B cell (primary cell): ENCODE measurements at regions not wholly inside any gene's neighbourhood (a gene's known extent, or its start where the extent isn't known, plus 50 kb on each side); places are given as distances from the start of the nearest gene placed in this dataset.

Experiments
- ATAC-seq: fragments of 200-7000 bp; cut with Tn5 transposase; one replicate; pipeline ENCODE4 v1.10.0; 2021; ENCODE audit warnings: low read depth, mild to moderate bottlenecking, moderate number of reproducible peaks, moderate library complexity
- CTCF ChIA-PET: fragments of 350-600 bp; sonication (Branson Sonifier 250); formaldehyde crosslinking; loops from one replicate; lab custom pipeline; 2021; ENCODE audit warnings: antibody characterized with exemption, inconsistent platforms; lab: Charles Lee
- POLR2A ChIA-PET: fragments of 350-600 bp; sonication (Branson Sonifier 250); formaldehyde crosslinking; loops from one replicate; lab custom pipeline; 2021; ENCODE audit warnings: antibody characterized with exemption; lab: Charles Lee
- DNase-seq: peaks from one replicate; pipeline ENCODE4 v3.0.0; 2013
- H2AFZ ChIP-seq: 2 replicates; pipeline ENCODE4 v1.6.1; 2012; ENCODE audit warnings: mild to moderate bottlenecking, low read depth, low read length; ENCODE audit not compliant: insufficient read depth, poor library complexity, severe bottlenecking
- H3K27ac ChIP-seq, 2 donors: 1 replicate in 1 of 2; 2 replicates in 1 of 2; pipeline ENCODE4 v1.5.1; 2012 to 2013; ENCODE audit warnings: low read length in 2 of 2, mild to moderate bottlenecking in 2 of 2, moderate library complexity in 1 of 2
- H3K27me3 ChIP-seq, 4 experiments: fragments of 200-600 bp in 1 of 4; sonication (generic) in 1 of 4; replicated peaks in 1 of 4; 1 replicate in 2 of 4; 2 replicates in 2 of 4; pipeline versions ENCODE4 v1.6.1 to v1.7.0; 2013 to 2016; ENCODE audit warnings: low read length in 3 of 4, mild to moderate bottlenecking in 2 of 4, mixed read lengths in 1 of 4, moderate library complexity in 1 of 4; ENCODE audit not compliant: insufficient read depth in 4 of 4, control insufficient read depth in 3 of 4; ENCODE audit errors: control extremely low read depth in 1 of 4
- H3K36me3 ChIP-seq, 2 experiments: replicated peaks in 1 of 2; 1 replicate in 1 of 2; 2 replicates in 1 of 2; pipeline versions ENCODE4 v1.6.1 to v1.7.1; 2013; ENCODE audit warnings: low read length in 1 of 2; ENCODE audit not compliant: insufficient read depth in 2 of 2, control insufficient read depth in 1 of 2; ENCODE audit errors: control extremely low read depth in 1 of 2, extremely low read depth in 1 of 2
- H3K4me1 ChIP-seq, 2 donors: fragments of 200-600 bp in 1 of 2; sonication (generic) in 1 of 2; 1 replicate in 1 of 2; 2 replicates in 1 of 2; pipeline versions ENCODE4 v1.5.1 to v1.6.1; 2013 to 2017; ENCODE audit warnings: low read length in 2 of 2; ENCODE audit not compliant: control insufficient read depth in 2 of 2, insufficient read depth in 2 of 2
- H3K4me2 ChIP-seq: replicated peaks from 2 replicates; pipeline ENCODE3; 2012; ENCODE audit warnings: mild to moderate bottlenecking, low read depth, low read length; ENCODE audit not compliant: poor library complexity, severe bottlenecking
- H3K4me3 ChIP-seq, 5 experiments: fragments of 200-600 bp in 1 of 5; sonication (generic) in 1 of 5; 1 replicate in 3 of 5; 2 replicates in 2 of 5; pipeline versions ENCODE4 v1.5.1 to v1.7.0; 2011 to 2016; ENCODE audit warnings: low read length in 4 of 5, mild to moderate bottlenecking in 4 of 5, low read depth in 2 of 5, control low read depth in 1 of 5, moderate library complexity in 1 of 5; ENCODE audit not compliant: insufficient read depth in 1 of 5; ENCODE audit errors: control extremely low read depth in 1 of 5, extremely low read depth in 1 of 5
- H3K79me2 ChIP-seq: fragments of 200-600 bp; sonication (generic); one replicate; pipeline ENCODE4 v1.6.0; 2016; ENCODE audit warnings: low read length; ENCODE audit not compliant: control insufficient read depth, insufficient read depth
- H3K9ac ChIP-seq: fragments of 200-600 bp; sonication (generic); 2 replicates; pipeline ENCODE4 v1.6.1; 2017; ENCODE audit warnings: mild to moderate bottlenecking, low read length, moderate library complexity
- H3K9me3 ChIP-seq, 3 donors: one replicate each; pipeline versions ENCODE4 v1.6.1 to v1.7.1; 2013; ENCODE audit warnings: low read length in 2 of 3; ENCODE audit not compliant: control insufficient read depth in 2 of 3, insufficient read depth in 1 of 3; ENCODE audit errors: control extremely low read depth in 1 of 3
- H4K20me1 ChIP-seq: 2 replicates; pipeline ENCODE4 v1.6.0; 2012; ENCODE audit warnings: mild to moderate bottlenecking, low read length; ENCODE audit not compliant: insufficient read depth, control insufficient read depth, poor library complexity, severe bottlenecking
- H3K27ac Mint-ChIP-seq: one replicate; pipeline ENCODE4 v1.8.0; 2021; ENCODE audit warnings: mixed read lengths
- H3K27me3 Mint-ChIP-seq: one replicate; pipeline ENCODE4 v1.8.0; 2021; ENCODE audit warnings: mixed read lengths
- H3K4me1 Mint-ChIP-seq: one replicate; pipeline ENCODE4 v1.8.0; 2021; ENCODE audit warnings: mixed read lengths
- H3K4me3 Mint-ChIP-seq: one replicate; pipeline ENCODE4 v1.8.0; 2021; ENCODE audit warnings: mixed read lengths
- H3K9me3 Mint-ChIP-seq: one replicate; pipeline ENCODE4 v1.8.0; 2022; ENCODE audit warnings: mixed read lengths; ENCODE audit not compliant: insufficient read depth
- CTCF ChIP-seq: fragments of 200-600 bp; IDR thresholded peaks from one replicate; pipeline ENCODE4 v1.8.0; 2022; ENCODE audit warnings: antibody characterized with exemption, mild to moderate bottlenecking
- EZH2 ChIP-seq: IDR thresholded peaks from 2 replicates; pipeline ENCODE4 v1.6.1; 2012; ENCODE audit warnings: borderline replicate concordance, low read depth, mild to moderate bottlenecking, moderate library complexity, low read length; ENCODE audit not compliant: insufficient read depth, poor library complexity, severe bottlenecking
- WGBS: methylation state at CpG from one replicate; pipeline ENCODE4 v1.1.5; 2013; ENCODE audit warnings: missing lambda C conversion rate; ENCODE audit not compliant: insufficient coverage; 5-methylcytosine and 5-hydroxymethylcytosine counted together
- intact Hi-C: fragments of 100-400 bp; cut with micrococcal nuclease; formaldehyde crosslinking; loops from one replicate; pipeline ENCODE4 v1.10.0; 2022

GRCh38 chr12:42859612-42860011 lies 270.1 kb upstream of the PRICKLE1 start:
- H3K27me3 ChIP-seq: no peaks in the 10 kb centered on the region
- Mint-ChIP-seq H3K27me3 (no peaks in the 10 kb centered on the region), H3K27ac (no peak overlapping the region), H3K9me3 (no peaks in the 10 kb centered on the region), H3K4me1 (no peaks in the 10 kb centered on the region), H3K4me3 (no peak overlapping the region)
- ATAC-seq: no peak
- H3K4me2 ChIP-seq: no peak overlapping the region
- intact Hi-C loops: no loop called here
- H3K9ac ChIP-seq: no peak overlapping the region
- ChIA-PET POLR2A (no interaction called here), CTCF (no interaction called here)
- H3K36me3 ChIP-seq: no peaks in the 10 kb centered on the region
- no peak for DNase-seq
- H3K27ac ChIP-seq: no peak overlapping the region
- TF ChIP-seq CTCF: no peak
- TF ChIP-seq EZH2: no peak
- no peak overlapping the region for H2AFZ ChIP-seq
- WGBS: 92% methylated on average over 7 of the region's 8 CpGs
- H3K4me1 ChIP-seq: no peaks in the 10 kb centered on the region
- H3K9me3 ChIP-seq: no peaks in the 10 kb centered on the region
- H4K20me1 ChIP-seq: no peaks in the 10 kb centered on the region
- H3K4me3 ChIP-seq: no peak overlapping the region
- H3K79me2 ChIP-seq: no peaks in the 10 kb centered on the region

GRCh38 chr12:42857106-42857505 lies 267.6 kb upstream of the PRICKLE1 start:
- no peak for DNase-seq
- CTCF ChIA-PET: no interaction called here
- H3K4me3 Mint-ChIP-seq: no peak overlapping the region

More at GRCh38 chr12:42857106-42857505, 267.6 kb upstream of the PRICKLE1 start:
- no peak overlapping the region for H2AFZ ChIP-seq
- H3K4me1 ChIP-seq: no peaks in the 10 kb centered on the region
- Mint-ChIP-seq H3K27me3 (peaks cover 2% of the 10 kb centered on the region), H3K9me3 (no peaks in the 10 kb centered on the region), H3K27ac (no peak overlapping the region), H3K4me1 (no peaks in the 10 kb centered on the region)
- no peak overlapping the region for H3K9ac ChIP-seq
- no peaks in the 10 kb centered on the region for H4K20me1 ChIP-seq
- no peaks in the 10 kb centered on the region for H3K36me3 ChIP-seq
- ATAC-seq: no peak
- H3K4me3 ChIP-seq: no peak overlapping the region
- H3K27ac ChIP-seq: no peak overlapping the region
- intact Hi-C loops: no loop called here
- no peak for TF ChIP-seq EZH2
- no peak for TF ChIP-seq CTCF
- H3K4me2 ChIP-seq: no peak overlapping the region
- no peaks in the 10 kb centered on the region for H3K27me3 ChIP-seq
- POLR2A ChIA-PET: no interaction called here
- no peaks in the 10 kb centered on the region for H3K9me3 ChIP-seq
- H3K79me2 ChIP-seq: no peaks in the 10 kb centered on the region
